BE2C (cell line): ENCODE measurements at regions not wholly inside any gene's neighbourhood (a gene's known extent, or its start where the extent isn't known, plus 50 kb on each side); places are given as distances from the start of the nearest gene placed in this dataset.

Experiments
- DNase-seq: peaks from one replicate; pipeline ENCODE4 v3.0.0-alpha.2; 2020
- H3K27me3 ChIP-seq: fragments of 250-450 bp; sonication (Bioruptor Pico); 2 replicates; pipeline ENCODE4 v1.5.1; 2020; ENCODE audit warnings: mild to moderate bottlenecking
- H3K36me3 ChIP-seq: fragments of 250-450 bp; sonication (Bioruptor Pico); 2 replicates; pipeline ENCODE4 v1.5.1; 2020; ENCODE audit warnings: mild to moderate bottlenecking
- H3K4me1 ChIP-seq: fragments of 250-450 bp; sonication (Bioruptor Pico); 2 replicates; pipeline ENCODE4 v1.5.1; 2020
- H3K4me3 ChIP-seq: 2 replicates; pipeline ENCODE4 v1.5.1; 2011; ENCODE audit warnings: low read depth, low read length
- H3K9me3 ChIP-seq: fragments of 250-450 bp; sonication (Bioruptor Pico); 2 replicates; pipeline ENCODE4 v1.5.1; 2020
- CTCF ChIP-seq: IDR thresholded peaks from 2 replicates; pipeline ENCODE4 v1.5.1; 2012; ENCODE audit warnings: mild to moderate bottlenecking, low read depth, low read length

DNA sequence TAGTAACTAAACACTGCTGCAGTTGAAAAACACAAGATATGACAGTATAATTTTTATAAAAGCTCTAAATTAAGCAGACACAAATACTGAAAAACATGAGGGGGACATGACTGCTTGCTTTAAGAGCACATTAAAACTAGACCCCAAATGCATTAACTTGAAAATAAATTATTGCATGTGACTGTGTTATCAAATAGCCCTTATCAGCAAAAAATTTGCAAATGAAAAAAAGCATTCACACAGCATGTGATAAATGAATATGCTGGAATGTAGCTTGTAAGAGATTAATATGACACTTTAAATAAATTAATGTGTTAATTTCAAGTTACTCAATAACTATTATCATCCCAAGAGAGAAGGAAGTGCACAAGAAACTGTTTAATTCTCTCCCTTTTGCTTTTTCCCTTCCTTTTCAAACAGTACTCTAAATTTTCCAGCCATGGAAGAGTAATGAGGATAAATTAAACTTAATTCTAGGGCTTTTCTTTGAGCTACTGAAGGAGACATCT lies 1422.1 kb upstream of the FLRT2 start:
- Histone ChIP-seq H3K27me3 (no peaks in the 10 kb centered on the region), H3K36me3 (no peaks in the 10 kb centered on the region), H3K4me3 (no peak overlapping the region), H3K4me1 (no peaks in the 10 kb centered on the region), H3K9me3 (no peaks in the 10 kb centered on the region; the same call in 1 of the 2 replicates)
- DNase-seq = no peak
- TF ChIP-seq CTCF = no peak

- no peaks in the 10 kb centered on the region for H3K36me3 ChIP-seq
- H3K4me3 ChIP-seq = no peak overlapping the region
- H3K27me3 ChIP-seq = no peaks in the 10 kb centered on the region
- no peaks in the 10 kb centered on the region; the same call in 1 of the 2 replicates for H3K9me3 ChIP-seq
- no peaks in the 10 kb centered on the region for H3K4me1 ChIP-seq
- TF ChIP-seq CTCF = no peak
- DNase-seq = no peak
Measured at GRCh38 chr14:84108746-84109457, 1421.0 kb upstream of the FLRT2 start.

DNA sequence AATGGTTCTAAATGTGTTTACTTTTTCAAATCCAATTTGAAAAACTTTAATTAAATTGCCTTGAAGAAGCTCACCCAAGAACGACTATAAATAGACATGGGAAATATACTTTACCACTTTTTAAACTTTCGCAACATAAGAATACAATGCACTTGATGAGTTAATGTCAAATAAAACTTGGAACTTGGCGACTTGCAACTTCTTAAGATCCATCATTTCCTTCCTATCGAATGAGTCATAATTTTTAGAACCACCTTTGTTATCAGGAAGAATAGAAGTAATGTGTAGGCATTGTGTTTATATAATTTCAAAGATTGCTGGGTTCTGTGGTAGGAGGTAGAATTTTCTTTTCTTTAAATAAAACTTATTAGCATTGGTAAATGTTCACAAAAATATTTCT lies 1417.4 kb upstream of the FLRT2 start:
- no peak for DNase-seq
- Histone ChIP-seq H3K27me3 (no peaks in the 10 kb centered on the region), H3K4me1 (no peaks in the 10 kb centered on the region), H3K36me3 (no peaks in the 10 kb centered on the region), H3K9me3 (no peaks in the 10 kb centered on the region; the same call in 1 of the 2 replicates), H3K4me3 (no peak overlapping the region)
- no peak for TF ChIP-seq CTCF

DNA sequence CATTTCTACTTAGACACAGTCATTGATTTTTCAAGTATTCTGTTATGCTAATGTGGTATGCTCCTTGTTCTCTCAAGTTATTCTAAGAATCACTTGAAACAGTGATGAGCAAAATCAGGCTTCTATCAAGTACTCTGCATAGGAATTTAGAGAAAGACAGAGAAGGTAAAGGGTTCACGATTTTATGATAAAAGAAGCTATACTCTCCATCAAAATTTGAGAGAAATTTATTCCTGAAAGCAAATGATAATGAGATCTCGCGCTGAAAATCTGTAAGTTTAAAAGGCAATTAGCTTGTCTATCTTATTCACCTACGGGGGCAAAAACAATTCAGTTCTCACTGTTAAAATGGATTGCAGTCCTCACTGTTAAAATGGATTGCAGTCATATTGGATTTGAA lies 1404.3 kb upstream of the FLRT2 start:
- Histone ChIP-seq H3K27me3 (no peaks in the 10 kb centered on the region), H3K36me3 (no peaks in the 10 kb centered on the region), H3K9me3 (no peaks in the 10 kb centered on the region), H3K4me3 (no peak overlapping the region), H3K4me1 (no peaks in the 10 kb centered on the region)
- no peak for TF ChIP-seq CTCF
- no peak for DNase-seq

GRCh38 chr14:84127495-84127894 lies 1402.4 kb upstream of the FLRT2 start:
- no peaks in the 10 kb centered on the region for H3K4me1 ChIP-seq
- H3K9me3 ChIP-seq = no peaks in the 10 kb centered on the region
- H3K27me3 ChIP-seq = no peaks in the 10 kb centered on the region
- DNase-seq = no peak
- H3K36me3 ChIP-seq = no peaks in the 10 kb centered on the region
- TF ChIP-seq CTCF = no peak
- no peak overlapping the region for H3K4me3 ChIP-seq

DNA sequence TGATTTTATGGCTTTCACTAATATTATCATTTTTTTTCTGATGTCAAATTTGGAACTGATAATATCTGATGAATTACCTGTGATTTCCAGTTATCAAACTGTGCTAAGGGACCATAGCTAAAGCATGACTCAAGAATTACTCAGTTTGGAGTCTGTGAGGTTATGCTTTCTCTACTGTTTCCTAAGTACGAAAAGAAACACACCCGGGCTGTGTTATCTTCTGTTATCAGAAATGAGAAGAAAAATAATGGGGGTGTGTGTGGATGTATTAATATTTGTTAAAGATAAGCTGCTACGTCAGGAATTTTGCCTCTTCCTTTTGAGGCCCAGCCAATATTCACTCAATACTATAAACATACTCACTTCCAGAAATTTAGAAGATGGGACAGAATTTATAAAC lies 1401.9 kb upstream of the FLRT2 start:
- Histone ChIP-seq H3K36me3 (no peaks in the 10 kb centered on the region), H3K4me1 (no peaks in the 10 kb centered on the region), H3K4me3 (no peak overlapping the region), H3K9me3 (no peaks in the 10 kb centered on the region), H3K27me3 (no peaks in the 10 kb centered on the region)
- TF ChIP-seq CTCF = no peak
- DNase-seq = no peak
